ENCODE measurements at regions not wholly inside any gene's neighbourhood (a gene's known extent, or its start where the extent isn't known, plus 50 kb on each side); places are given as distances from the start of the nearest gene placed in this dataset.

GRCh38 chr13:80883545-80883944, 542.6 kb upstream of the SPRY2 start:
- BruUV-seq (replicated peaks) = no TSS peak
- Histone ChIP-seq H3K27ac (ENCODE audit: insufficient read depth, low read depth, low read length) (no peak overlapping the region), H3K9me3 (replicated peaks; ENCODE audit: control insufficient read depth, insufficient read depth, low read length) (no peaks in the 10 kb centered on the region), H3K9ac (replicated peaks; ENCODE audit: extremely low read depth, insufficient read depth, low read length) (no peak overlapping the region), H3K36me3 (ENCODE audit: control insufficient read depth in 2 of 2, extremely low read depth in 1 of 2, insufficient read depth in 2 of 2, low read length in 2 of 2) (no peaks in the 10 kb centered on the region), H3K4me3 (replicated peaks in 1 of 3; ENCODE audit: insufficient read depth in 1 of 3, low read depth in 1 of 3, low read length in 3 of 3) (no peak overlapping the region), H2AFZ (ENCODE audit: low read depth, low read length) (no peak overlapping the region), H3K4me1 (ENCODE audit: control insufficient read depth, extremely low read depth, insufficient read depth, low read length) (no peaks in the 10 kb centered on the region), H3K9me1 (replicated peaks; ENCODE audit: control insufficient read depth, extremely low read depth, insufficient read depth, low read length) (peaks cover 2% of the 10 kb centered on the region), H3K79me2 (ENCODE audit: control insufficient read depth, insufficient read depth, low read length) (no peaks in the 10 kb centered on the region), H4K20me1 (replicated peaks; ENCODE audit: control insufficient read depth, extremely low read depth, insufficient read depth, low read length) (no peaks in the 10 kb centered on the region), H3K27me3 (ENCODE audit: control insufficient read depth in 2 of 2, insufficient read depth in 2 of 2, low read length in 2 of 2) (no peaks in the 10 kb centered on the region), H3K4me2 (ENCODE audit: insufficient read depth, low read length) (no peak overlapping the region)
- no peak for FAIRE-seq
- intact Hi-C loops (cut with micrococcal nuclease) = no loop called here
- ChIA-PET POLR2A (no interaction called here), CTCF (no interaction called here)
- TF ChIP-seq GATA2 (IDR thresholded peaks at IDR 0.05; ENCODE audit: insufficient read depth, insufficient read length, low read depth, low read length) (no peak), FOS (IDR thresholded peaks at IDR 0.05; ENCODE audit: borderline replicate concordance, insufficient read depth, low read length) (no peak)
- DNase-seq (ENCODE audit: low read depth, low spot score) = no peak
- dilution Hi-C loops (cut with MboI; ENCODE audit: extremely low pct_ligation_motif_present, low sequenced_read_pairs) = no loop called here

GRCh38 chr13:80881942-80882445, 541.1 kb upstream of the SPRY2 start:
- Histone ChIP-seq H3K27me3 (ENCODE audit: control insufficient read depth in 2 of 2, insufficient read depth in 2 of 2, low read length in 2 of 2) (no peaks in the 10 kb centered on the region), H3K4me1 (ENCODE audit: control insufficient read depth, extremely low read depth, insufficient read depth, low read length) (no peaks in the 10 kb centered on the region), H3K27ac (ENCODE audit: insufficient read depth, low read depth, low read length) (no peak overlapping the region), H3K4me3 (replicated peaks in 1 of 3; ENCODE audit: insufficient read depth in 1 of 3, low read depth in 1 of 3, low read length in 3 of 3) (no peak overlapping the region), H3K9ac (replicated peaks; ENCODE audit: extremely low read depth, insufficient read depth, low read length) (no peak overlapping the region), H3K4me2 (ENCODE audit: insufficient read depth, low read length) (no peak overlapping the region), H2AFZ (ENCODE audit: low read depth, low read length) (no peak overlapping the region), H3K36me3 (ENCODE audit: control insufficient read depth in 2 of 2, extremely low read depth in 1 of 2, insufficient read depth in 2 of 2, low read length in 2 of 2) (no peaks in the 10 kb centered on the region), H3K9me3 (replicated peaks; ENCODE audit: control insufficient read depth, insufficient read depth, low read length) (no peaks in the 10 kb centered on the region), H3K9me1 (replicated peaks; ENCODE audit: control insufficient read depth, extremely low read depth, insufficient read depth, low read length) (peaks cover 2% of the 10 kb centered on the region), H4K20me1 (replicated peaks; ENCODE audit: control insufficient read depth, extremely low read depth, insufficient read depth, low read length) (no peaks in the 10 kb centered on the region), H3K79me2 (ENCODE audit: control insufficient read depth, insufficient read depth, low read length) (no peaks in the 10 kb centered on the region)
- ChIA-PET POLR2A (no interaction called here), CTCF (interaction anchor here (1.5 kb wide), 1 partner anchor 13 kb away, joined by 5 read pairs; no protein-coding TSS in a partner anchor)
- FAIRE-seq (no peak), DNase-seq (ENCODE audit: low read depth, low spot score) (peak; percentile 81)
- dilution Hi-C loops (cut with MboI; ENCODE audit: extremely low pct_ligation_motif_present, low sequenced_read_pairs) = no loop called here
- intact Hi-C loops (cut with micrococcal nuclease) = no loop called here
- BruUV-seq (replicated peaks) = no TSS peak
- TF ChIP-seq EZH2 (IDR thresholded peaks at IDR 0.05; ENCODE audit: borderline replicate concordance, low read depth, low read length, severe bottlenecking) (no peak), FOS (IDR thresholded peaks at IDR 0.05; ENCODE audit: borderline replicate concordance, insufficient read depth, low read length) (no peak), JUN (IDR thresholded peaks at IDR 0.05; ENCODE audit: borderline replicate concordance, insufficient read depth, insufficient read length, low read depth) (no peak), GATA2 (IDR thresholded peaks at IDR 0.05; ENCODE audit: insufficient read depth, insufficient read length, low read depth, low read length) (no peak), CTCF (IDR thresholded peaks at IDR 0.05; ENCODE audit: extremely low read depth in 1 of 2, insufficient read depth in 1 of 2, low read depth in 1 of 2, low read length in 2 of 2) (no peak), MYC (IDR thresholded peaks at IDR 0.05; ENCODE audit: low read depth, low read length) (no peak), POLR2A (IDR thresholded peaks at IDR 0.05; ENCODE audit: low read depth, low read length) (no peak), POLR2AphosphoS5 (IDR thresholded peaks at IDR 0.05; ENCODE audit: insufficient read depth, low read depth, low read length) (no peak), MAX (IDR thresholded peaks at IDR 0.05; ENCODE audit: insufficient read depth, insufficient read length) (no peak)

Measured in endothelial cell of umbilical vein (primary cell).